Keratinocyte (primary cell): ENCODE measurements at regions not wholly inside any gene's neighbourhood (a gene's known extent, or its start where the extent isn't known, plus 50 kb on each side); places are given as distances from the start of the nearest gene placed in this dataset.

ENCODE experiments used
- DNase-seq: peaks from one replicate; pipeline ENCODE4 v3.0.0-alpha.2; 2011; ENCODE audit warnings: low read depth, missing footprints, low spot score
- FAIRE-seq: peaks from 2 replicates; lab custom pipeline; 2011; peaks lifted over from hg19 to GRCh38; lab: Jason Lieb, UNC
- H2AFZ ChIP-seq: 2 replicates; pipeline ENCODE4 v1.6.0; 2012; ENCODE audit warnings: low read length, control low read depth, inconsistent platforms; ENCODE audit not compliant: control insufficient read depth
- H3K27ac ChIP-seq: 2 replicates; pipeline ENCODE4 v1.5.1; 2011; ENCODE audit warnings: low read length; ENCODE audit not compliant: control insufficient read depth, insufficient read depth
- H3K27me3 ChIP-seq: 3 replicates; pipeline ENCODE4 v1.6.0; 2011; ENCODE audit warnings: low read length; ENCODE audit not compliant: control insufficient read depth, insufficient read depth; ENCODE audit errors: extremely low read depth
- H3K36me3 ChIP-seq, 2 experiments: 2 replicates in 1 of 2; 3 replicates in 1 of 2; pipeline ENCODE4 v1.5.1; 2011; ENCODE audit warnings: low read length in 2 of 2, mild to moderate bottlenecking in 1 of 2; ENCODE audit not compliant: control insufficient read depth in 2 of 2, insufficient read depth in 2 of 2; ENCODE audit errors: extremely low read depth in 1 of 2
- H3K4me1 ChIP-seq: 3 replicates; pipeline ENCODE4 v1.5.1; 2011; ENCODE audit warnings: low read length; ENCODE audit not compliant: control insufficient read depth, insufficient read depth; ENCODE audit errors: extremely low read depth
- H3K4me2 ChIP-seq: 3 replicates; pipeline ENCODE4 v1.6.0; 2011; ENCODE audit warnings: low read depth, low read length; ENCODE audit not compliant: control insufficient read depth, insufficient read depth; ENCODE audit errors: extremely low read depth
- H3K4me3 ChIP-seq, 3 experiments: fragments of 200-600 bp in 1 of 3; sonication (generic) in 1 of 3; 2 replicates in 2 of 3; 3 replicates in 1 of 3; pipeline ENCODE4 v1.5.1; 2011 to 2016; ENCODE audit warnings: low read length in 3 of 3, mild to moderate bottlenecking in 3 of 3, control low read depth in 2 of 3, inconsistent platforms in 1 of 3, low read depth in 1 of 3, mixed read lengths in 1 of 3, mixed run types in 1 of 3, moderate library complexity in 1 of 3; ENCODE audit not compliant: control insufficient read depth in 2 of 3, insufficient read depth in 2 of 3; ENCODE audit errors: extremely low read depth in 1 of 3
- H3K79me2 ChIP-seq: 2 replicates; pipeline ENCODE4 v1.6.0; 2012; ENCODE audit warnings: low read length; ENCODE audit not compliant: control insufficient read depth, insufficient read depth
- H3K9ac ChIP-seq: 3 replicates; pipeline ENCODE4 v1.6.0; 2011; ENCODE audit warnings: low read length; ENCODE audit not compliant: control insufficient read depth, insufficient read depth; ENCODE audit errors: extremely low read depth
- H3K9me1 ChIP-seq: 3 replicates; pipeline ENCODE4 v1.6.0; 2011; ENCODE audit warnings: low read length; ENCODE audit not compliant: control insufficient read depth, insufficient read depth; ENCODE audit errors: extremely low read depth
- H3K9me3 ChIP-seq: 2 replicates; pipeline ENCODE4 v1.5.1; 2012; ENCODE audit warnings: low read depth, low read length; ENCODE audit not compliant: control insufficient read depth
- H4K20me1 ChIP-seq: 3 replicates; pipeline ENCODE4 v1.6.0; 2011; ENCODE audit warnings: low read length; ENCODE audit not compliant: control insufficient read depth, insufficient read depth; ENCODE audit errors: extremely low read depth
- CTCF ChIP-seq, 3 experiments: IDR thresholded peaks in 1 of 3; conservative IDR thresholded peaks in 1 of 3; optimal IDR thresholded peaks in 1 of 3; 2 replicates in 2 of 3; 3 replicates in 1 of 3; pipeline versions ENCODE3 to v1.5.1; 2011; ENCODE audit warnings: low read length in 3 of 3, mild to moderate bottlenecking in 3 of 3, moderate library complexity in 2 of 3, control low read depth in 1 of 3, inconsistent platforms in 1 of 3; ENCODE audit not compliant: insufficient read depth in 2 of 3; ENCODE audit errors: extremely low read depth in 1 of 3
- EZH2 ChIP-seq: IDR thresholded peaks from one replicate; pipeline ENCODE4 v1.6.1; 2012; ENCODE audit warnings: inconsistent platforms, mild to moderate bottlenecking, low read length, moderate library complexity
- dilution Hi-C: fragments of 300-500 bp; cut with MboI; formaldehyde crosslinking; loops from one replicate; pipeline ENCODE4 v1.7.0; 2020; ENCODE audit warnings: low sequenced_read_pairs; ENCODE audit not compliant: extremely low pct_ligation_motif_present

DNA sequence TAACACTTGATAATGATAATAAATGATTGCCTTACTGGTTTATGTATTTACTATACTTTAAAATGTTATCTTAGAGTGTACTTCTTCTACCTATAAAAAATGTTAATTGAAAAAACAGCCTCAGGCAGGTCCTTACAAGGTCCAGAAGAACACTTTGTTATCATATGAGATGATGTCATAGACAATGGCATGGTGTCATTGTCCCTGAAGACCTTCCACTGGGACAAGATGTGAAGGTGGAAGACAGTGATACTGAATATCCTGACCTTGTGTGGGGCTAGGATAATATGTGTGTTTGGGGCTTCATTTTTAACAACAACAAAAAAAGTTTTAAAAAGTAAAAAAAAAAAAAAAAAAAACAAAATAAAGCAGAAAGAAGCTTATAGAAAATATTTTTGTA lies 342.2 kb upstream of the KYNU start:
- H3K4me2 ChIP-seq = no peak overlapping the region
- H3K27me3 ChIP-seq = no peaks in the 10 kb centered on the region
- DNase-seq = no peak
- no peaks in the 10 kb centered on the region for H3K9me3 ChIP-seq
- H3K27ac ChIP-seq = no peak overlapping the region
- no peak overlapping the region for H3K4me3 ChIP-seq
- no peaks in the 10 kb centered on the region for H3K36me3 ChIP-seq
- dilution Hi-C loops = no loop called here
- no peaks in the 10 kb centered on the region for H3K9me1 ChIP-seq
- no peaks in the 10 kb centered on the region for H3K79me2 ChIP-seq
- H4K20me1 ChIP-seq = no peaks in the 10 kb centered on the region
- no peak overlapping the region for H3K9ac ChIP-seq
- FAIRE-seq = no peak
- no peaks in the 10 kb centered on the region for H3K4me1 ChIP-seq
- H2AFZ ChIP-seq = no peak overlapping the region
- TF ChIP-seq EZH2 (no peak), CTCF (optimal IDR thresholded peaks at IDR 0.05 in 1 of 3, IDR thresholded peaks at IDR 0.05 in 1 of 3, conservative IDR thresholded peaks at IDR 0.05 in 1 of 3; ENCODE audit: extremely low read depth in 1 of 3, insufficient read depth in 2 of 3, low read length in 3 of 3) (no peak)

DNA sequence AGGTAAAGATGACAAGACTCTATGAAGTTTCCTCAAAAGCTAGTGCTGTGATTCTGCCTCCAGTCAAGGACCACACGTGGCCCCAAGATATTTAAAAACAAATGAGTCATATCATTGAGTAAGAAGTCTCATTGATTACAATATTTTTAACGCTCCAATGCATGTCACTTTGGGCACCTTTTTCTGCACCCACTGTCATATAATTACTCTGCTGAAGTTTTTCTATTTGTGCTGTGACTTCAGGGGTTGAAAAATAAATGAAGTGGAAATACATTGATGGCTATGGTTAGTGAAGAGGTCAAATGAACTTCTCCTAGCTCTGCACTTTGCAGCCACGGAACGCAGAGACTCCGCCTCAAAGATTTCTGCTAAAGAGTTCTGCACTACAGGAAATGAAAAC lies 344.3 kb upstream of the KYNU start:
- no peak overlapping the region for H3K4me2 ChIP-seq
- no peaks in the 10 kb centered on the region for H3K79me2 ChIP-seq
- DNase-seq (no peak), FAIRE-seq (no peak)
- TF ChIP-seq EZH2 (no peak), CTCF (optimal IDR thresholded peaks at IDR 0.05 in 1 of 3, IDR thresholded peaks at IDR 0.05 in 1 of 3, conservative IDR thresholded peaks at IDR 0.05 in 1 of 3; ENCODE audit: extremely low read depth in 1 of 3, insufficient read depth in 2 of 3, low read length in 3 of 3) (no peak)
- H2AFZ ChIP-seq = no peak overlapping the region
- H3K4me3 ChIP-seq = no peak overlapping the region
- H3K27me3 ChIP-seq = no peaks in the 10 kb centered on the region
- no peaks in the 10 kb centered on the region for H4K20me1 ChIP-seq
- no peak overlapping the region for H3K9ac ChIP-seq
- H3K36me3 ChIP-seq = no peaks in the 10 kb centered on the region
- no peaks in the 10 kb centered on the region for H3K9me3 ChIP-seq
- no peaks in the 10 kb centered on the region for H3K9me1 ChIP-seq
- dilution Hi-C loops = no loop called here
- H3K4me1 ChIP-seq = no peaks in the 10 kb centered on the region
- no peak overlapping the region for H3K27ac ChIP-seq
